UCSD-AML1 (cell line): ENCODE measurements at regions not wholly inside any gene's neighbourhood (a gene's known extent, or its start where the extent isn't known, plus 50 kb on each side); places are given as distances from the start of the nearest gene placed in this dataset.
"Not testable (repeated sequence)": the region's sequence is repeated elsewhere in the genome, so short reads cannot be mapped to it uniquely, and the experiment has no call there.

Experiments used
- DNase-seq: peaks from one replicate; lab custom pipeline; 2025; ENCODE audit not compliant: unreplicated experiment; lab: John Stamatoyannopoulos, UW

GRCh38 chr6:73984571-73985210, 288.7 kb downstream of the CD109 start:
- DNase-seq: no peak

- DNase-seq: no peak
These were observed 287.4 kb downstream of the CD109 start for GRCh38 chr6:73983367-73983766.

DNA sequence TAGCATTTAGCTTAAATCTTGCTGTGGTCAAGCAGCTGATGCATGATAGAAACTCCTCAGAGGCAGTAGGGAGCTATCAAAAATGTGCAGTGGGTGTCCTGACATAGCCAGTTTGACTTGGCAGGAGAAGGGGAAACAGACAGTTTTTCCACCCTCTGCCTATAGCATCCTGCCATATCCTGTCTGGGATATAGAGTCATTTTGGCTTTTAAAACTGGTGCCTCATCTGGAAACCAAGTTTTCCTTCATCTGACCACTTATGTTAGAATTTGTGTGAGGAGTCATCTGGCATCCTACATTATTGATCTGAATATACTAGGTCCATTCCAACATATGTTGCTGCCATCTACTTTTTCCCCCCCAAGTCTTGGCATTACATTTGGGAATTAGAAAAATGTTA, 284.1 kb downstream of the CD109 start:
- no peak for DNase-seq

DNA sequence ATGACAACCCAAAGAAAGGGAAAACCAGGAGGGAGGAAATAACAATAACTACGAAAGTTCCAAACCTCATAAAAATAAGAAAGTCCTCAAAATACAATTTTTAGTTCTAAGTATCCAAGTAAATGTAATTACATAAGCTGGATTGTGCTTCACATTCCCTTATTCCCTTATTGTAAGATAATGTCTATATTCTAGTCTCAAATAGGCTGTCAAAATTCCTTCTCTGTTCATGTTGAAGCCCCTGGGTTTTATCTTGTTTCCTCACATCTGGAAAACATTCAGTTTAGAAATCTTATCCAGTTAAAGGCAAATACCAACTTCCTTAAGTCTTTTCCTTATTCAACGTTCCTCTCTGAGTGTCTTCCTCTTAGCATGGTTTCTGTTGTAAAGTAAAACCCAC, 282.3 kb downstream of the CD109 start:
- DNase-seq: no peak

GRCh38 chr6:73972518-73972917, 276.5 kb downstream of the CD109 start:
- not testable (repeated sequence) for DNase-seq

GRCh38 chr6:73969971-73970970, 274.3 kb downstream of the CD109 start:
- no peak for DNase-seq

DNA sequence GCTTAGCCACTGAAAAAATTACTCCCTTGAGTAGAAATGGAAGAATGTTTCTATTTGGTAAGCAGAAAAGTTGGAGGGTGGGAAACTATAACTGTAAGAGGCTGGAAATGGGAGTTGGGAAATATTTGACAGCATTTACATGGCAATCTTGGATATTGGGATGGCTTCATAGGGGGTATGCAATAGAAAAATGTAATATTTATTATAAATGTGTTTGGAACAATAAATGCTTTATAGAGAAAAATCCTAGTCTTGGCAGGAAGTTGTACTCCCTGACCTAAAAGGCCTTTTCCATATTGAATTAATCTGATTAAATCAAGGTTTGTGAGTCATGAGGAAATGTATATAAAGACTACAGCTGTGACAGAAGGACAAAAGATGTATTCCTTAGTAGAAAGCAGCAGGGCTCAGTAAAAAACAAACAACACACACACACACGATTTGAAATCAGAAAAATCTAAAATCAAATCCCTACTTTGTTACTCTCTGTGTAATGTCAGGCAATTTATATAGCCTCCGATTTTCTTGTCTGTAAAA, 272.3 kb downstream of the CD109 start:
- DNase-seq: no peak

GRCh38 chr6:73965539-73966029, 269.6 kb downstream of the CD109 start:
- no peak for DNase-seq

GRCh38 chr6:73964241-73964854, 268.3 kb downstream of the CD109 start:
- no peak for DNase-seq

DNA sequence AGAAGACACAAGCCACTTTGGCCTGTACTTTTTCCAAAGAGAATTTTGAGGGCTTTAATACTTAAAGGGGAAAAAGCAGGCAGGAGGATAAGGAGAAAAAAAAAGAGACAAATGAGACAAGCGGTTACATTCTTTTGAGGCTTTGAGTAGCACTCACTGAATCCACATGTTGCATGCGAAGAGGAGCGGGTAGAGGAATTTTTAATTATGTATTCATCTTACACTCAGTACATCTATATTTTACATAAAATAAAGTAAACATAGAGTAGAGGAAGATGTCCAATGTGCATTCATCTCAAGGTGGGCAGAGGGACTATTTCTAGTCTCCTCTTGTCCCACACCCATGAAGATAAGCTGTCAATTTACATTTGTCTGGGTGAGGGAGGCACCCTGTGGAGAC, 266.9 kb downstream of the CD109 start:
- DNase-seq: no peak

GRCh38 chr6:73956305-73956704, 260.3 kb downstream of the CD109 start:
- no peak for DNase-seq

DNA sequence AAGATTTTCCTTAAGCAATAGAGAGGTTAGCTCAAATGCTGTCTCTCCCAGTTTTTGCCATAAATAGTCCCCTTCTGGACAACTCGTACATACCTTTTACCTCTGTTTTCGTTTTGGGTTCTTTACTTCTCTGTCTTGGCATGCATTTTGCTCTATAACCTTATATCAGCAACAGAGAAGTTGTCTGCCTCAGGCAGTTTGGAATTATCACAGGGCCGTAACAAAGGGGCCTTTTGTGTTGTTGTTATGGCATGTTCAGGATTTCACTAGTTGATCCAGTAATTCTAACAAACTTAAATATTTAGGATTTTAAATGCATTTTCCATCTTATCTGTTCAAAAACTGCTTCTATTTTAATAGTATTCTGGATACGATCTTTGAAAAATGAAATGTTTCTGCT, 259.8 kb downstream of the CD109 start:
- DNase-seq: no peak

GRCh38 chr6:73954881-73955280, 258.9 kb downstream of the CD109 start:
- DNase-seq: no peak

DNA sequence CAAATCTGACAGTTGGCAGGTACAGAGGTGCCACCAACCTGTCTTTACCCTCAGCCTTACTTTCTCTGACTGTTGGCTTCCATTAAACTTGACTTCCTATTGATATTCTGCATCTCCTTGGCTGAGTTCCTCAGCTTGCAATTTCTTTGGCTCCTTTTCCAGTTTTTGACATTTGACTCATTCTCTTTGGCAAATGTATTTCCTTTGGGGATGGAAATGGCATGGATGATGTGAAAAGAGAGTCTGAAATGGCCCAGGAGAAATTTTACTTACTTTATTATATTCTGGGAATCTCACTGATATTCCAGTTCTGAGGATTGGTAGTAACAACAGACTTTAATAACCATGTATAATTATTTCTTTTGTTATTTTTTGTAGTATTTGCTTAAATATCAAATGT, 255.2 kb downstream of the CD109 start:
- no peak for DNase-seq

DNA sequence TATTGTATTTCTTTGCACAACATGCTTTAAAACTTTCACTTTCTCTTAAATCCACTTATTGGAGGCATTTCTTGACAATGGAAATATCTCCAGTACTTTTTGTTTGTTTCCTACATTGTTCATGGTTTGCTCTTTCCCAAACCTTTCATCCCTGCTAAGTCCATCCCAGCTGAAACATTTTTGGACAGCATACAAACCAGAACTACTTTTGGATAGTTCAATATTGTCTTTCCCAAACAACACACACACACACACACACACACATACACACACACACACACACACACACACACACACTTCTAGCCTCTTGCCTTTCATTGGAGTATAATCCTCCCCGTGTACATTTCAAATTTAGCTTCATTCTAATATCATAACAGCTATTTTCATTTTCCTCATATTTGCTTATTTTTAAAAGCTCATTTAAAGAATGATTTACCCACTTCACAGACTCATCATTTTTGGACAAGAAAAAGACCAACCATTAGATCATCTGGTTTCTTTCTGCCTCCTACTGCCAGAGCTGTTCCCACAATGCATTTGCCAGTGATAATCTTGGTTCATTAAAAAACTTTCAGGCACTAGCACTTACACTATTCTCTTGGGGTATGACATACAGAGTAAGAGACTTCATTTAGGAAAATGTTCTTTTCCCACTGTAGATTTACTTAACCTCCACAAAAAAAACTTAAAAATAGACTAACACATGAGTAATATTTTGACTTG, 248.1 kb downstream of the CD109 start:
- DNase-seq: no peak

DNA sequence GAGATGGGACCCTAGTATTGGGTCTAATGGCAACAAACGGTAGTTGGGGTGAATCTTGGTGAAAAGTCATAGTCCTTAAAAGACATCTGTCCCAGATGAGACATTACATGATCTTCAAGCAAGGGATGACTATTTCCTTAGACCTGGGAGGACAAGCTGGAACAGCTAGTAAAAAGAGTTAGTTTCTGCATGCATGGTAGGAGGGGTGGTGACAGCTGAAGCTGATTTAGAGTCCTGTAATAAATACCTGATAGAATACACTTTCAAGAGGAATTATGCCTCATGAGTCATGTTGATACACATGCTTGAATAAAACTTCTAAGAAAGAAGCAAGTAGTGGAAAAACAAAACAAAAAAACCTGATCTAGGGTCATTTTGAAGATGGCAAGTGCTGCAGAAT, 247.4 kb downstream of the CD109 start:
- DNase-seq: no peak

GRCh38 chr6:73942592-73943186, 246.7 kb downstream of the CD109 start:
- DNase-seq: no peak

- DNase-seq: no peak
These were observed 245.9 kb downstream of the CD109 start for GRCh38 chr6:73941892-73942291.

- no peak for DNase-seq
These were observed 241.8 kb downstream of the CD109 start for GRCh38 chr6:73937805-73938204.

DNA sequence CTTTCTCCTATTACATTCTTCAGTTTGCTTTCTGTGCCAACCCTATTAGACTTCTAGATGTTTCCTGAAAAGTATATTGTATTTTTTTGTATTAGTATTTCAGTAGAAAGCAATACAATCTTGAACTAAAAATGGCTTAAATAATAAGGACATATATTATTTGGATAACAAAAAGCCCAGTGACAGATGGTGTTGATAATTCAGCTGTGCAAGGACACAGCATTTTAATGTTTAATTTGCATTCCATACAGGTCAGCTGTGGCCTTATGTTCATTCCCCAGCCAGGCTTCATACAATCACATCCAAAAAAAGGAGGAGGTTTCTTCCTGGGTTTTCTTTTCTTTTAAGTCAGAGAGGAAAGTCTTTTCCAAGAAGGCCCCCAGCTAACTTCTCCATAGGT, 236.9 kb downstream of the CD109 start:
- no peak for DNase-seq
